ENCODE measurements at regions not wholly inside any gene's neighbourhood (a gene's known extent, or its start where the extent isn't known, plus 50 kb on each side); places are given as distances from the start of the nearest gene placed in this dataset.

GRCh38 chr5:18872978-18873377, 1115.0 kb downstream of the CDH18 start (continued):
- TF ChIP-seq ZNF462 (CRISPR knock-in tag; IDR thresholded peaks at IDR 0.05) = no peak
- no peak for TF ChIP-seq POLR2AphosphoS5 (IDR thresholded peaks at IDR 0.05; ENCODE audit: low read depth)
- no peak for TF ChIP-seq CREB1 (CRISPR knock-in tag; IDR thresholded peaks at IDR 0.05; ENCODE audit: low read depth)
- TF ChIP-seq STAT1 (IDR thresholded peaks at IDR 0.05; ENCODE audit: unreplicated experiment) = no peak
- no peak for TF ChIP-seq ZNF114 (CRISPR knock-in tag; IDR thresholded peaks at IDR 0.05)
- TF ChIP-seq EZH2phosphoT487 (IDR thresholded peaks at IDR 0.05; ENCODE audit: unreplicated experiment) = no peak
- no peak for TF ChIP-seq JUNB (IDR thresholded peaks at IDR 0.05; ENCODE audit: unreplicated experiment)

DNA sequence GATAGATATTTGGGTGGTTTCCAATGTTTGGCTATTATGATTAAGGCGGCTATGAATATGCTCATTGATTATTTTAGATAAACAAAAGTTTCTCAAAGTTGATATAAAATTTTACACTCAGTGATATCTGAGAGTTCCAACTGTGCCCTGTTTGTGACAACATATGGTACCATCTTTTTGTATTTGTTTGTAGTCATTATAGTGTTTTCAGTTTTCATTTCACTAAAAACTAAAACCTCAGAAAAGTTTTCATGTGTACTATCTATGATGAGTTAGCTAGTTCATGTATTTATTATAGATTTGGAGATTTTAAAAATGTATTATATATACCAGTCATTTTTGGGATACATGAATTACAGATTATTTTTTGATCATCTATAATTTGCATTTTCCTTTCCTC, 1111.4 kb downstream of the CDH18 start:
- Mint-ChIP-seq H3K36me3 (ENCODE audit: low read depth) (no peaks in the 10 kb centered on the region), H3K27me3 (ENCODE audit: insufficient read depth, low read depth, poor library complexity) (no peaks in the 10 kb centered on the region), H3K27ac (no peak overlapping the region), H3K4me1 (no peaks in the 10 kb centered on the region; the same call in 2 of the 3 replicates), H3K9me3 (no peaks in the 10 kb centered on the region), H3K4me3 (no peak overlapping the region)
- no peak overlapping the region for H2AFZ ChIP-seq
- no peaks in the 10 kb centered on the region for H4K20me1 ChIP-seq (replicated peaks; ENCODE audit: insufficient read depth)
- H3K79me2 ChIP-seq (replicated peaks; ENCODE audit: insufficient read depth) = no peaks in the 10 kb centered on the region
- H3K36me3 ChIP-seq (ENCODE audit: insufficient read depth) = no peaks in the 10 kb centered on the region
- no peaks in the 10 kb centered on the region for H3F3A ChIP-seq (replicated peaks; ENCODE audit: low read depth)
- H3K4me1 ChIP-seq (ENCODE audit: insufficient read depth) = no peaks in the 10 kb centered on the region
- H3K4me2 ChIP-seq = no peak overlapping the region
- no peak for DNase-seq (ENCODE audit: low spot score)
- no peak overlapping the region for H3K4me3 ChIP-seq
- no peak for ATAC-seq
- H3K27ac ChIP-seq (ENCODE audit: low read depth) = no peak overlapping the region
- no peaks in the 10 kb centered on the region for H3K9me2 ChIP-seq (ENCODE audit: insufficient read depth)
- no peaks in the 10 kb centered on the region for H3K27me3 ChIP-seq (ENCODE audit: insufficient read depth)
- TF ChIP-seq, protein P1, sequence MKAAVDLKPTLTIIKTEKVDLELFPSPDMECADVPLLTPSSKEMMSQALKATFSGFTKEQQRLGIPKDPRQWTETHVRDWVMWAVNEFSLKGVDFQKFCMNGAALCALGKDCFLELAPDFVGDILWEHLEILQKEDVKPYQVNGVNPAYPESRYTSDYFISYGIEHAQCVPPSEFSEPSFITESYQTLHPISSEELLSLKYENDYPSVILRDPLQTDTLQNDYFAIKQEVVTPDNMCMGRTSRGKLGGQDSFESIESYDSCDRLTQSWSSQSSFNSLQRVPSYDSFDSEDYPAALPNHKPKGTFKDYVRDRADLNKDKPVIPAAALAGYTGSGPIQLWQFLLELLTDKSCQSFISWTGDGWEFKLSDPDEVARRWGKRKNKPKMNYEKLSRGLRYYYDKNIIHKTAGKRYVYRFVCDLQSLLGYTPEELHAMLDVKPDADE (IDR thresholded peaks at IDR 0.05) = no peak
- TF ChIP-seq POLR2AphosphoS5 (IDR thresholded peaks at IDR 0.05; ENCODE audit: low read depth) (no peak), JUNB (IDR thresholded peaks at IDR 0.05; ENCODE audit: unreplicated experiment) (no peak), NANOG (IDR thresholded peaks at IDR 0.05; ENCODE audit: borderline replicate concordance) (no peak), CREB1 (CRISPR knock-in tag; IDR thresholded peaks at IDR 0.05; ENCODE audit: low read depth) (no peak), ZNF331 (CRISPR knock-in tag; IDR thresholded peaks at IDR 0.05; ENCODE audit: low read depth) (no peak)
- TF ChIP-seq, protein P2, sequence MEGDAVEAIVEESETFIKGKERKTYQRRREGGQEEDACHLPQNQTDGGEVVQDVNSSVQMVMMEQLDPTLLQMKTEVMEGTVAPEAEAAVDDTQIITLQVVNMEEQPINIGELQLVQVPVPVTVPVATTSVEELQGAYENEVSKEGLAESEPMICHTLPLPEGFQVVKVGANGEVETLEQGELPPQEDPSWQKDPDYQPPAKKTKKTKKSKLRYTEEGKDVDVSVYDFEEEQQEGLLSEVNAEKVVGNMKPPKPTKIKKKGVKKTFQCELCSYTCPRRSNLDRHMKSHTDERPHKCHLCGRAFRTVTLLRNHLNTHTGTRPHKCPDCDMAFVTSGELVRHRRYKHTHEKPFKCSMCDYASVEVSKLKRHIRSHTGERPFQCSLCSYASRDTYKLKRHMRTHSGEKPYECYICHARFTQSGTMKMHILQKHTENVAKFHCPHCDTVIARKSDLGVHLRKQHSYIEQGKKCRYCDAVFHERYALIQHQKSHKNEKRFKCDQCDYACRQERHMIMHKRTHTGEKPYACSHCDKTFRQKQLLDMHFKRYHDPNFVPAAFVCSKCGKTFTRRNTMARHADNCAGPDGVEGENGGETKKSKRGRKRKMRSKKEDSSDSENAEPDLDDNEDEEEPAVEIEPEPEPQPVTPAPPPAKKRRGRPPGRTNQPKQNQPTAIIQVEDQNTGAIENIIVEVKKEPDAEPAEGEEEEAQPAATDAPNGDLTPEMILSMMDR (conservative IDR thresholded peaks at IDR 0.05; ENCODE audit: low read depth in 2 of 2) = no peak
